GM18511 (cell line): ENCODE measurements at regions not wholly inside any gene's neighbourhood (a gene's known extent, or its start where the extent isn't known, plus 50 kb on each side); places are given as distances from the start of the nearest gene placed in this dataset.

ENCODE experiments used
- ATAC-seq: cut with Tn5 transposase; IDR thresholded peaks from one replicate; pipeline ENCODE4 v1.9.1; 2021; ENCODE audit warnings: mild to moderate bottlenecking, moderate library complexity; ENCODE audit not compliant: unreplicated experiment

GRCh38 chr16:64313726-64314125 is 808.1 kb downstream of the CDH11 start:
- ATAC-seq: no peak

GRCh38 chr16:64312980-64313379 is 808.9 kb downstream of the CDH11 start:
- no peak for ATAC-seq

GRCh38 chr16:64312292-64312691 is 809.6 kb downstream of the CDH11 start:
- no peak for ATAC-seq

GRCh38 chr16:64311241-64311640 is 810.6 kb downstream of the CDH11 start:
- no peak for ATAC-seq

- no peak for ATAC-seq
These were observed 812.3 kb downstream of the CDH11 start for GRCh38 chr16:64309398-64310110.

GRCh38 chr16:64308721-64309120 is 813.1 kb downstream of the CDH11 start:
- ATAC-seq: no peak

- ATAC-seq: no peak
These were observed 814.4 kb downstream of the CDH11 start for GRCh38 chr16:64307431-64307830.

- no peak for ATAC-seq
These were observed 816.2 kb downstream of the CDH11 start for GRCh38 chr16:64305663-64306062.

GRCh38 chr16:64304951-64305350 is 816.9 kb downstream of the CDH11 start:
- ATAC-seq: no peak

- no peak for ATAC-seq
These were observed 817.5 kb downstream of the CDH11 start for GRCh38 chr16:64304396-64304795.

GRCh38 chr16:64297863-64298600 is 823.8 kb downstream of the CDH11 start:
- no peak for ATAC-seq

GRCh38 chr16:64295466-64295865 is 826.4 kb downstream of the CDH11 start:
- ATAC-seq: no peak

- ATAC-seq: no peak
These were observed 828.9 kb downstream of the CDH11 start for GRCh38 chr16:64292953-64293352.

- ATAC-seq: no peak
These were observed 829.7 kb downstream of the CDH11 start for GRCh38 chr16:64292161-64292560.

GRCh38 chr16:64290461-64290860 is 831.4 kb downstream of the CDH11 start:
- no peak for ATAC-seq

- ATAC-seq: no peak
These were observed 834.0 kb downstream of the CDH11 start for GRCh38 chr16:64287655-64288528.

- ATAC-seq: no peak
These were observed 839.7 kb downstream of the CDH11 start for GRCh38 chr16:64282181-64282580.

GRCh38 chr16:64280317-64280716 is 841.5 kb downstream of the CDH11 start:
- ATAC-seq: no peak

- ATAC-seq: no peak
These were observed 843.7 kb downstream of the CDH11 start for GRCh38 chr16:64278196-64278595.

GRCh38 chr16:64276646-64277045 is 845.2 kb downstream of the CDH11 start:
- ATAC-seq: no peak

- no peak for ATAC-seq
These were observed 849.8 kb downstream of the CDH11 start for GRCh38 chr16:64272028-64272427.
